K562 (cell line): ENCODE measurements at regions not wholly inside any gene's neighbourhood (a gene's known extent, or its start where the extent isn't known, plus 50 kb on each side); places are given as distances from the start of the nearest gene placed in this dataset.

Experiments
- ATAC-seq: fragments of 200-7000 bp; cut with Tn5 transposase; 3 replicates; pipeline ENCODE4 v1.9.1; 2020; ENCODE audit warnings: moderate library complexity
- BruUV-seq: library from RNA; stranded (reverse); fragments of 400-500 nt; replicated peaks from 2 replicates; lab custom pipeline; 2021; lab: Mats Ljungman, UMichigan
- CTCF ChIA-PET: fragments of 300-600 bp; formaldehyde crosslinking; extraction: SDS; loops from one replicate; lab custom pipeline; 2021; ENCODE audit warnings: low intra/inter-chr PET ratio; lab: Yijun Ruan, JAX
- POLR2A ChIA-PET: fragments of 300-600, 350-650 bp; sonication (Branson Sonifier 250); formaldehyde crosslinking; extraction: SDS; loops from one replicate; lab custom pipeline; 2021; ENCODE audit warnings: antibody characterized with exemption, inconsistent platforms; lab: Yijun Ruan, JAX
- DNase-seq, 4 experiments: peaks; one replicate each; pipeline versions ENCODE4 v3.0.0 to v3.0.0-alpha.2; 2011 to 2018; ENCODE audit warnings: low spot score in 3 of 4, mixed read lengths in 3 of 4; ENCODE audit errors: extremely low read depth in 1 of 4
- FAIRE-seq: peaks from 2 replicates; lab custom pipeline; 2011; peaks lifted over from hg19 to GRCh38; lab: Jason Lieb, UNC
- H2AFZ ChIP-seq: 2 replicates; pipeline ENCODE4 v1.6.0; 2011; ENCODE audit warnings: low read depth, low read length, control low read depth, inconsistent platforms
- H3K27ac ChIP-seq: fragments of 200-600 bp; 3 replicates; pipeline ENCODE4 v1.8.0; 2011; ENCODE audit warnings: low read depth, mild to moderate bottlenecking, control low read depth, inconsistent platforms, low read length, moderate library complexity, mixed read lengths; ENCODE audit errors: extremely low read depth
- H3K27me3 ChIP-seq, 2 experiments: fragments of 300-600 bp in 1 of 2; 2 replicates in 1 of 2; 3 replicates in 1 of 2; pipeline versions ENCODE4 v1.6.0 to v1.8.0; 2011; ENCODE audit warnings: inconsistent platforms in 2 of 2, low read length in 2 of 2, mild to moderate bottlenecking in 1 of 2, mixed read lengths in 1 of 2, moderate library complexity in 1 of 2; ENCODE audit not compliant: control insufficient read depth in 2 of 2, insufficient read depth in 2 of 2
- H3K36me3 ChIP-seq: fragments of 300-600 bp; 3 replicates; pipeline ENCODE4 v1.8.0; 2011; ENCODE audit warnings: mild to moderate bottlenecking, low read length, inconsistent platforms; ENCODE audit not compliant: control insufficient read depth, insufficient read depth
- H3K4me1 ChIP-seq, 2 experiments: fragments of 200-600 bp in 1 of 2; replicated peaks in 1 of 2; 2 replicates in 1 of 2; 3 replicates in 1 of 2; pipeline versions ENCODE4 v1.5.1 to v1.8.0; 2011; ENCODE audit warnings: inconsistent platforms in 2 of 2, low read length in 2 of 2, mild to moderate bottlenecking in 1 of 2, mixed read lengths in 1 of 2, moderate library complexity in 1 of 2; ENCODE audit not compliant: control insufficient read depth in 2 of 2, insufficient read depth in 2 of 2
- H3K4me2 ChIP-seq: 2 replicates; pipeline ENCODE4 v1.6.1; 2011; ENCODE audit warnings: low read length, control low read depth, inconsistent platforms, mixed read lengths; ENCODE audit not compliant: insufficient read depth
- H3K4me3 ChIP-seq: fragments of 200-600 bp; sonication (generic), shearing (Covaris generic); 2 replicates; pipeline ENCODE4 v1.5.1; 2016; ENCODE audit warnings: control low read depth, inconsistent platforms
- H3K79me2 ChIP-seq: fragments of 200-600 bp; 3 replicates; pipeline ENCODE4 v1.8.0; 2011; ENCODE audit warnings: low read length, inconsistent platforms; ENCODE audit not compliant: control insufficient read depth, insufficient read depth
- H3K9ac ChIP-seq, 2 experiments: 2 replicates each; pipeline versions ENCODE4 v1.6.0 to v1.6.1; 2011; ENCODE audit warnings: low read depth in 2 of 2, low read length in 2 of 2, control low read depth in 1 of 2, inconsistent platforms in 1 of 2, mild to moderate bottlenecking in 1 of 2, mixed read lengths in 1 of 2; ENCODE audit not compliant: insufficient read depth in 1 of 2
- H3K9me1 ChIP-seq: one replicate; pipeline ENCODE4 v1.6.0; 2011; ENCODE audit warnings: inconsistent platforms, mild to moderate bottlenecking, low read length, moderate library complexity; ENCODE audit not compliant: control insufficient read depth, insufficient read depth
- H3K9me3 ChIP-seq: replicated peaks from 2 replicates; pipeline ENCODE4 v1.5.1; 2011; ENCODE audit warnings: low read depth, low read length, inconsistent platforms; ENCODE audit not compliant: control insufficient read depth, insufficient read depth
- H4K20me1 ChIP-seq: replicated peaks from 2 replicates; pipeline ENCODE4 v1.6.1; 2011; ENCODE audit warnings: low read length, inconsistent platforms, mixed read lengths; ENCODE audit not compliant: control insufficient read depth, insufficient read depth
- MXI1 ChIP-seq: IDR thresholded peaks from 2 replicates; pipeline ENCODE4 v1.6.1; 2011; ENCODE audit warnings: low read depth, mild to moderate bottlenecking, improper control_type of control experiment, low read length
- ZBTB1 ChIP-seq: sonication (generic); formaldehyde crosslinking; IDR thresholded peaks from 2 replicates; pipeline ENCODE4 v1.8.1; 2023; ENCODE audit warnings: missing genetic modification reagents, low read depth, mild to moderate bottlenecking, borderline replicate concordance
- in situ Hi-C: fragments of 300-500 bp; cut with MboI; formaldehyde crosslinking; loops from 4 replicates; pipeline ENCODE4 v1.15.0; 2018; ENCODE audit warnings: inconsistent platforms, mixed read lengths
- intact Hi-C: fragments of 100-400 bp; cut with micrococcal nuclease; formaldehyde crosslinking; loops from 2 replicates; pipeline ENCODE4 v1.14.2; 2022
- TF ChIP-seq, protein P1 (sequence below), 2 experiments: fragments of 450-650 bp in 1 of 2; sonication (generic) in 1 of 2; formaldehyde crosslinking; conservative IDR thresholded peaks; 2 replicates each; pipeline versions ENCODE4 v1.4.0 to v1.8.1; 2020 to 2022; ENCODE audit warnings: mild to moderate bottlenecking in 1 of 2, missing genetic modification reagents in 1 of 2
- TF ChIP-seq, protein P2 (sequence below), 2 experiments: fragments of 450-650 bp; IDR thresholded peaks; 2 replicates each; pipeline ENCODE4 v1.6.1; 2018; ENCODE audit warnings: mild to moderate bottlenecking in 2 of 2, low read depth in 1 of 2; ENCODE audit not compliant: partially characterized antibody in 2 of 2

DNA sequence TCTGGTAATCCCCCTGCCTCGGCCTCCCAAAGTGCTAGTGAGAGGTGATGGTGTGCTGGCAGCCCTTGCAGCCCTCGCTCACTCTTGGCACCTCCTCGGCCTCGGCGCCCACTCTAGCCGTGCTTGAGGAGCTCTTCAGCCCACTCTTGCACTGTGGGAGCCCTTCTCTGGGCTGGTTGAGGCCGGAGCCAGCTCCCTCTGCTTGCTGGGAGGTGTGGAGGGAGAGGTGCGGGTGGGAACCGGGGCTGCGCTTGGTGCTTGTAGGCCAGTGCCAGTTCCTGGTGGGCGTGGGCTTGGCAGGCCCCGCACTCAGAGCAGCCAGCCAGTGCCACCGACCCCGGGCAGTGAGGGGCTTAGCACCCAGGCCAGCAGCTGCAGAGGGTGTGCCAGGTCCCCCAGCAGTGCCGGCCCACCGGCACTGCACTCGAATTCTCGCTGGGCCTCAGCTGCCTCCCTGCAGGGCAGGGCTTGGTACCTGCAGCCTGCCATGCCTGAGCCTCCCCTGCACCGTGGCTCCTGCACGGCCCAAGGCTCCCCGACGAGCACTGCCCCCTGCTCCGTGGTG, 189.0 kb upstream of the ASCC3 start (continued):
- TF ChIP-seq, protein P1, sequence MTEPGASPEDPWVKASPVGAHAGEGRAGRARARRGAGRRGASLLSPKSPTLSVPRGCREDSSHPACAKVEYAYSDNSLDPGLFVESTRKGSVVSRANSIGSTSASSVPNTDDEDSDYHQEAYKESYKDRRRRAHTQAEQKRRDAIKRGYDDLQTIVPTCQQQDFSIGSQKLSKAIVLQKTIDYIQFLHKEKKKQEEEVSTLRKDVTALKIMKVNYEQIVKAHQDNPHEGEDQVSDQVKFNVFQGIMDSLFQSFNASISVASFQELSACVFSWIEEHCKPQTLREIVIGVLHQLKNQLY (CRISPR knock-in tag; conservative IDR thresholded peaks at IDR 0.05): no peak
- TF ChIP-seq ZBTB1 (CRISPR knock-in tag): no peak
- TF ChIP-seq, protein P2, sequence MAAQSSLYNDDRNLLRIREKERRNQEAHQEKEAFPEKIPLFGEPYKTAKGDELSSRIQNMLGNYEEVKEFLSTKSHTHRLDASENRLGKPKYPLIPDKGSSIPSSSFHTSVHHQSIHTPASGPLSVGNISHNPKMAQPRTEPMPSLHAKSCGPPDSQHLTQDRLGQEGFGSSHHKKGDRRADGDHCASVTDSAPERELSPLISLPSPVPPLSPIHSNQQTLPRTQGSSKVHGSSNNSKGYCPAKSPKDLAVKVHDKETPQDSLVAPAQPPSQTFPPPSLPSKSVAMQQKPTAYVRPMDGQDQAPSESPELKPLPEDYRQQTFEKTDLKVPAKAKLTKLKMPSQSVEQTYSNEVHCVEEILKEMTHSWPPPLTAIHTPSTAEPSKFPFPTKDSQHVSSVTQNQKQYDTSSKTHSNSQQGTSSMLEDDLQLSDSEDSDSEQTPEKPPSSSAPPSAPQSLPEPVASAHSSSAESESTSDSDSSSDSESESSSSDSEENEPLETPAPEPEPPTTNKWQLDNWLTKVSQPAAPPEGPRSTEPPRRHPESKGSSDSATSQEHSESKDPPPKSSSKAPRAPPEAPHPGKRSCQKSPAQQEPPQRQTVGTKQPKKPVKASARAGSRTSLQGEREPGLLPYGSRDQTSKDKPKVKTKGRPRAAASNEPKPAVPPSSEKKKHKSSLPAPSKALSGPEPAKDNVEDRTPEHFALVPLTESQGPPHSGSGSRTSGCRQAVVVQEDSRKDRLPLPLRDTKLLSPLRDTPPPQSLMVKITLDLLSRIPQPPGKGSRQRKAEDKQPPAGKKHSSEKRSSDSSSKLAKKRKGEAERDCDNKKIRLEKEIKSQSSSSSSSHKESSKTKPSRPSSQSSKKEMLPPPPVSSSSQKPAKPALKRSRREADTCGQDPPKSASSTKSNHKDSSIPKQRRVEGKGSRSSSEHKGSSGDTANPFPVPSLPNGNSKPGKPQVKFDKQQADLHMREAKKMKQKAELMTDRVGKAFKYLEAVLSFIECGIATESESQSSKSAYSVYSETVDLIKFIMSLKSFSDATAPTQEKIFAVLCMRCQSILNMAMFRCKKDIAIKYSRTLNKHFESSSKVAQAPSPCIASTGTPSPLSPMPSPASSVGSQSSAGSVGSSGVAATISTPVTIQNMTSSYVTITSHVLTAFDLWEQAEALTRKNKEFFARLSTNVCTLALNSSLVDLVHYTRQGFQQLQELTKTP (IDR thresholded peaks at IDR 0.05; ENCODE audit: low read depth in 1 of 2, partially characterized antibody in 2 of 2): no peak
- TF ChIP-seq MXI1: no peak

DNA sequence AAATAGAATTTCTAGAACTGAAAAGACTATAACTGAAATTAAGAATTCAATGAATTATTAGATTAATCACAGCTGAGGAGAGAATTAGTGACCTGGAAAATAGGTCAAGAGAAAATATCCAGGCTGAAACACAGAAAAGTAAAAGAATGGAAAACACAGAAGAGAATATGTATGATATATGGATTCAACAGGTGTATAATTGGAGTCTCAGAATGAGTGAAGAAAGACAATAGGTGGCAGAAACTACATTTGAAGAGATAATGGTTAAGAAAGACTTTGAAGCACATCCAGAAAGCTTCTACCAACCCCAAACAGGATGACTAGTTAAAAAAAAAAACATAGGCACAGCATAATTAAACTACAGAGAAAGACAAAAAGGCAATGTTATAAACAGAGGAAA, 196.2 kb upstream of the ASCC3 start:
- H3K4me3 ChIP-seq: no peak overlapping the region
- no TSS peak for BruUV-seq
- no peaks in the 10 kb centered on the region for H3K9me3 ChIP-seq
- H4K20me1 ChIP-seq: no peaks in the 10 kb centered on the region
- no peak overlapping the region for H3K4me2 ChIP-seq
- no peaks in the 10 kb centered on the region for H3K36me3 ChIP-seq
- intact Hi-C loops (no loop called here), in situ Hi-C loops (no loop called here)
- no peaks in the 10 kb centered on the region for H3K79me2 ChIP-seq
- no peak overlapping the region for H2AFZ ChIP-seq
- no peaks in the 10 kb centered on the region for H3K4me1 ChIP-seq
- no peaks in the 10 kb centered on the region for H3K9me1 ChIP-seq
- ATAC-seq: no peak
- no peak overlapping the region for H3K9ac ChIP-seq
- no peak for DNase-seq
- FAIRE-seq: no peak
- POLR2A ChIA-PET: no interaction called here
- H3K27ac ChIP-seq: no peak overlapping the region
- TF ChIP-seq MXI1: no peak
- TF ChIP-seq, all 486 proteins: peak for 0
- CTCF ChIA-PET: no interaction called here
- H3K27me3 ChIP-seq: no peaks in the 10 kb centered on the region
